ENCODE measurements at regions not wholly inside any gene's neighbourhood (a gene's known extent, or its start where the extent isn't known, plus 50 kb on each side); places are given as distances from the start of the nearest gene placed in this dataset.

GRCh38 chr18:7170292-7170691 lies 52.7 kb upstream of the LAMA1 start:
- no peak for TF ChIP-seq POLR2AphosphoS5 (IDR thresholded peaks at IDR 0.05; ENCODE audit: borderline replicate concordance, low read depth, low read length)
- TF ChIP-seq EZH2 (IDR thresholded peaks at IDR 0.05) = no peak
- TF ChIP-seq FOXP2 (optimal IDR thresholded peaks at IDR 0.05; ENCODE audit: control extremely low read depth, extremely low read length, insufficient read depth) = no peak
